Neural cell (in vitro differentiated cells): ENCODE measurements at regions not wholly inside any gene's neighbourhood (a gene's known extent, or its start where the extent isn't known, plus 50 kb on each side); places are given as distances from the start of the nearest gene placed in this dataset.
"Not testable (repeated sequence)": the region's sequence is repeated elsewhere in the genome, so short reads cannot be mapped to it uniquely, and the experiment has no call there.

Experiments
- EP300 ChIP-seq: fragments of 450-650 bp; conservative IDR thresholded peaks from 2 replicates; pipeline ENCODE4 v1.6.1; 2014; ENCODE audit warnings: antibody characterized with exemption, mild to moderate bottlenecking, moderate library complexity; ENCODE audit not compliant: poor library complexity, severe bottlenecking
- EZH2 ChIP-seq: fragments of 200-600, 300-800 bp; shearing (Covaris generic), sonication (generic); IDR thresholded peaks from 2 replicates; pipeline ENCODE4 v1.6.1; 2014; ENCODE audit warnings: antibody characterized with exemption, low read length, borderline replicate concordance, mild to moderate bottlenecking; ENCODE audit not compliant: insufficient read depth, poor library complexity, severe bottlenecking
- MXI1 ChIP-seq: fragments of 450-650 bp; conservative IDR thresholded peaks from 2 replicates; pipeline ENCODE4 v1.6.1; 2014; ENCODE audit warnings: antibody characterized with exemption, mild to moderate bottlenecking; ENCODE audit not compliant: poor library complexity, severe bottlenecking
- POLR2AphosphoS5 ChIP-seq: IDR thresholded peaks from 2 replicates; pipeline ENCODE4 v1.6.1; 2012
- RAD21 ChIP-seq: fragments of 450-650 bp; conservative IDR thresholded peaks from 2 replicates; pipeline ENCODE4 v1.6.1; 2014; ENCODE audit warnings: antibody characterized with exemption, mild to moderate bottlenecking, moderate library complexity
- REST ChIP-seq: IDR thresholded peaks from 2 replicates; pipeline ENCODE4 v1.6.1; 2012; ENCODE audit warnings: borderline replicate concordance
- SMC3 ChIP-seq: fragments of 450-650 bp; conservative IDR thresholded peaks from 2 replicates; pipeline ENCODE4 v1.6.1; 2014; ENCODE audit warnings: antibody characterized with exemption, mild to moderate bottlenecking, moderate library complexity; ENCODE audit not compliant: poor library complexity
- TAF1 ChIP-seq: IDR thresholded peaks from 2 replicates; pipeline ENCODE4 v1.6.1; 2012; ENCODE audit warnings: low read depth
- TF ChIP-seq, protein P1 (sequence below): fragments of 450-650 bp; IDR thresholded peaks from 2 replicates; pipeline ENCODE4 v1.5.1; 2014; ENCODE audit warnings: antibody characterized with exemption, mild to moderate bottlenecking, moderate library complexity; ENCODE audit not compliant: poor library complexity, severe bottlenecking

DNA sequence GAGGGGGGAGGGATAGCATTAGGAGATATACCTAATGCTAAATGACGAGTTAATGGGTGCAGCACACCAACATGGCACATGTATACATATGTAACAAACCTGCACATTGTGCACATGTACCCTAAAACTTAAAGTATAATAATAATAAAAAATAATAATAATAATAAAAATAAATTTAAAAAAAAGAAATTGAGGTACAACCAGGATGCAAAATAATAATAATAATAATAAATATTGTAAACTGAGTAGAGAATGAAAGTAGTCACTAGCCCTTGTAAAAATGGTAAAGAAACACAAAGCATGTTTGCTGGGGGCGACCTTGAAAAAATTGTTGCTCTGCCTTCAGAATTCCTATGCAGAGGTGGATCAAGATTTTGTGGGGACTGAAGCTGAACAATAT, 249.7 kb upstream of the RBMS3 start:
- TF ChIP-seq SMC3, TAF1, EZH2, POLR2AphosphoS5, EP300, REST, RAD21, MXI1: not testable (repeated sequence)
- TF ChIP-seq, protein P1, sequence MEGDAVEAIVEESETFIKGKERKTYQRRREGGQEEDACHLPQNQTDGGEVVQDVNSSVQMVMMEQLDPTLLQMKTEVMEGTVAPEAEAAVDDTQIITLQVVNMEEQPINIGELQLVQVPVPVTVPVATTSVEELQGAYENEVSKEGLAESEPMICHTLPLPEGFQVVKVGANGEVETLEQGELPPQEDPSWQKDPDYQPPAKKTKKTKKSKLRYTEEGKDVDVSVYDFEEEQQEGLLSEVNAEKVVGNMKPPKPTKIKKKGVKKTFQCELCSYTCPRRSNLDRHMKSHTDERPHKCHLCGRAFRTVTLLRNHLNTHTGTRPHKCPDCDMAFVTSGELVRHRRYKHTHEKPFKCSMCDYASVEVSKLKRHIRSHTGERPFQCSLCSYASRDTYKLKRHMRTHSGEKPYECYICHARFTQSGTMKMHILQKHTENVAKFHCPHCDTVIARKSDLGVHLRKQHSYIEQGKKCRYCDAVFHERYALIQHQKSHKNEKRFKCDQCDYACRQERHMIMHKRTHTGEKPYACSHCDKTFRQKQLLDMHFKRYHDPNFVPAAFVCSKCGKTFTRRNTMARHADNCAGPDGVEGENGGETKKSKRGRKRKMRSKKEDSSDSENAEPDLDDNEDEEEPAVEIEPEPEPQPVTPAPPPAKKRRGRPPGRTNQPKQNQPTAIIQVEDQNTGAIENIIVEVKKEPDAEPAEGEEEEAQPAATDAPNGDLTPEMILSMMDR: not testable (repeated sequence)
